SK-N-SH (cell line): ENCODE measurements at regions not wholly inside any gene's neighbourhood (a gene's known extent, or its start where the extent isn't known, plus 50 kb on each side); places are given as distances from the start of the nearest gene placed in this dataset.

ENCODE experiments used
- POLR2AphosphoS5 ChIP-seq: IDR thresholded peaks from 2 replicates; pipeline ENCODE4 v1.6.1; 2012; ENCODE audit warnings: low read depth, low read length
- TF ChIP-seq, protein P1 (sequence below): fragments of 200-600 bp; sonication (generic); IDR thresholded peaks from 2 replicates; pipeline ENCODE4 v1.6.1; 2017; ENCODE audit warnings: antibody characterized with exemption, mild to moderate bottlenecking, moderate library complexity

DNA sequence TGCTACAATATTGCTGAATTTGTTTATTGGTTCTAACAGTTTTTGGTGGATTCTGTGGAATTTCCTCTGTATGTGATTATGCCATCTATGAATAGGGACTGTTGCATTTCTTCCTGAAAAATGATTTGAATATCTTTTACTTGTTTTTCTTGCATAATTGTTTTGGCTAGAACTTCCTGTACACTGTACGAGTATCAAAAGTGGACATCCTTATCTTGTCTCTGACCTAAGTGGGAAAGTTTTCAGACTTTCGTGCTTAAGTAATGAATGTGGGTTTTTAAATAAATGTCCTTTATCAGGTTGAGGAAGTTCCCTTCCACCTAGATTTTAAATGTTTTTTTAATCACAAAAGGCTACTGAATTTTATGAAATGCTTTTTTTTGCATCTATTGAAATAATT, 203.8 kb upstream of the ATP10A start:
- TF ChIP-seq, protein P1, sequence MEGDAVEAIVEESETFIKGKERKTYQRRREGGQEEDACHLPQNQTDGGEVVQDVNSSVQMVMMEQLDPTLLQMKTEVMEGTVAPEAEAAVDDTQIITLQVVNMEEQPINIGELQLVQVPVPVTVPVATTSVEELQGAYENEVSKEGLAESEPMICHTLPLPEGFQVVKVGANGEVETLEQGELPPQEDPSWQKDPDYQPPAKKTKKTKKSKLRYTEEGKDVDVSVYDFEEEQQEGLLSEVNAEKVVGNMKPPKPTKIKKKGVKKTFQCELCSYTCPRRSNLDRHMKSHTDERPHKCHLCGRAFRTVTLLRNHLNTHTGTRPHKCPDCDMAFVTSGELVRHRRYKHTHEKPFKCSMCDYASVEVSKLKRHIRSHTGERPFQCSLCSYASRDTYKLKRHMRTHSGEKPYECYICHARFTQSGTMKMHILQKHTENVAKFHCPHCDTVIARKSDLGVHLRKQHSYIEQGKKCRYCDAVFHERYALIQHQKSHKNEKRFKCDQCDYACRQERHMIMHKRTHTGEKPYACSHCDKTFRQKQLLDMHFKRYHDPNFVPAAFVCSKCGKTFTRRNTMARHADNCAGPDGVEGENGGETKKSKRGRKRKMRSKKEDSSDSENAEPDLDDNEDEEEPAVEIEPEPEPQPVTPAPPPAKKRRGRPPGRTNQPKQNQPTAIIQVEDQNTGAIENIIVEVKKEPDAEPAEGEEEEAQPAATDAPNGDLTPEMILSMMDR = no peak
- TF ChIP-seq POLR2AphosphoS5 = no peak
